GM20000 (cell line): ENCODE measurements at regions not wholly inside any gene's neighbourhood (a gene's known extent, or its start where the extent isn't known, plus 50 kb on each side); places are given as distances from the start of the nearest gene placed in this dataset.
"Not testable (repeated sequence)": the region's sequence is repeated elsewhere in the genome, so short reads cannot be mapped to it uniquely, and the experiment has no call there.

ENCODE experiments used
- DNase-seq: peaks from one replicate; pipeline ENCODE4 v3.0.0; 2012; ENCODE audit warnings: low spot score
- CTCF ChIP-seq: IDR thresholded peaks from 2 replicates; pipeline ENCODE4 v1.5.1; 2012; ENCODE audit warnings: mild to moderate bottlenecking, control low read depth; ENCODE audit errors: extremely low read depth, missing control alignments

DNA sequence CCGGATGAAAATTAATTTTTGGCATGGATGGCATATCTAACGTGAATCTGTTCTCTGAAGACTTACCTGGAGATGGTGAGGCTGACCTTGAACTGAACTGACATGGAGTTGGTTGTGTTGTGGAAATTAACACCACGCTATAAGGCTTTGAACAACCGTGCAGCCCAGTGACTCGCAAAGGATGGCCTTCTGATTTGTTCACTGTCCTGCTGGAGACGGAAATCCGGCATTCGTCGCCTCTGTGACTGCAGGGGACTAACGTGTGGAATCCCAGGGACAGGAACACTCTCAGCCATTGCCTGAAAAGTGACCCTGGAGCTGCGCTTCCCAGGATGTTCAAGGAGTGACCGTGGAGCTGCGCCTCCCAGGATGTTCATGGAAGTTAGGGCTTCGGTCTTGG is 100.3 kb downstream of the NPIPB11 start:
- TF ChIP-seq CTCF, result no peak

GRCh38 chr16:29305018-29305417 is 101.5 kb downstream of the NPIPB11 start:
- not testable (repeated sequence) for DNase-seq

More for the DNA sequence above, 100.3 kb downstream of the NPIPB11 start:
- DNase-seq, result no peak

- DNase-seq, result no peak
- no peak for TF ChIP-seq CTCF
Measured at GRCh38 chr16:29304251-29304650, 102.3 kb downstream of the NPIPB11 start.

DNA sequence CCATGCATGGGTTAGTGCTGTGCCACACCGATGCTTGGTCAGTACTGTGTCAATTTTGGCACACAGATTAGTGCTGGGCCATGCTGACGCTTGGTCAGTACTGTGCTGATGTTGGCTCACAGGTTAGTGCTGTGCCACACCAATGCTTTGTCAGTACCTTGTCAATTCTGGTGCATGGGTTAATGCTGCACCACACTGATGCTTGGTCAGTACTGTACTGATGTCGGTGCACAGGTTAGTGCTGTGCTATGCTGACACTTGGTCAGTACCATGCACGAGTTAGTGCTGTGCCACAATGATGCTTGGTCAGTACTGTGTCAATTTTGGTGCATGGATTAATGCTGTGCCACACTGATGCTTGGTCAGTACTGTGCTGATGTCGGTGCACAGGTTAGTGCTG is 103.0 kb downstream of the NPIPB11 start:
- no peak for DNase-seq
- TF ChIP-seq CTCF, result no peak

DNA sequence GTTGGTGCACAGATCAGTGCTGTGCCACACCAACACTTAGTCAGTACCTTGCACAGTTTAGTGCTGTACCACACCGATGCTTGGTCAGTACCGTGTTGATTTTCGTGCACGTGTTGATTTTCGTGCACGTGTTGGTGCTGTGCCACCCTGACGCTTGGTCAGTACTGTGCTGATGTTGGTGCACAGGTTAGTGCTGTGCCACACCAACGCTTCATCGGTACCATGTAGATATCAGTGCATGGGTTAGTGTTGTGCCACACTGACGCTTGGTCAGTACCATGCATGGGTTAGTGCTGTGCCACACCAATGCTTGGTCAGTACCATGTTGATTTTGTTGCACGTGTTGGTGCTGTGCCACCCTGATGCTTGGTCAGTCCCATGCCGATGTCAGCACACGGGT is 103.5 kb downstream of the NPIPB11 start:
- no peak for DNase-seq
- no peak for TF ChIP-seq CTCF

DNA sequence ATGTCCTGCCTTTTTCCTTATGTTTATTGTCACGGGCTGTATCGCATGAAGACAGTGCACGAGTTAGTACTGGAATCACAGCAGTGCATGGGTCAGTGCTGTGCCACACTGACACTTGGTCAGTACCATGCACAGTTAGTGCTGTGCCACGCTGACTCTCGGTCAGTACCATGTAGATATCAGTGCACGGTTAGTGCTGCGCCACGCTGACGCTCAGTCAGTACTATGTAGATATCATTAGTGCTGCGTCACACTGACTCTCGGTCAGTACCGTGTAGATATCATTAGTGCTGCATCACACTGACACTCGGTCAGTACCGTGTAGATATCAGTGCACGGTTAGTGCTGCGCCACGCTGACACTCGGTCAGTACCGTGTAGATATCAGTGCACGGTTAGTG is 104.1 kb downstream of the NPIPB11 start:
- not testable (repeated sequence) for DNase-seq

DNA sequence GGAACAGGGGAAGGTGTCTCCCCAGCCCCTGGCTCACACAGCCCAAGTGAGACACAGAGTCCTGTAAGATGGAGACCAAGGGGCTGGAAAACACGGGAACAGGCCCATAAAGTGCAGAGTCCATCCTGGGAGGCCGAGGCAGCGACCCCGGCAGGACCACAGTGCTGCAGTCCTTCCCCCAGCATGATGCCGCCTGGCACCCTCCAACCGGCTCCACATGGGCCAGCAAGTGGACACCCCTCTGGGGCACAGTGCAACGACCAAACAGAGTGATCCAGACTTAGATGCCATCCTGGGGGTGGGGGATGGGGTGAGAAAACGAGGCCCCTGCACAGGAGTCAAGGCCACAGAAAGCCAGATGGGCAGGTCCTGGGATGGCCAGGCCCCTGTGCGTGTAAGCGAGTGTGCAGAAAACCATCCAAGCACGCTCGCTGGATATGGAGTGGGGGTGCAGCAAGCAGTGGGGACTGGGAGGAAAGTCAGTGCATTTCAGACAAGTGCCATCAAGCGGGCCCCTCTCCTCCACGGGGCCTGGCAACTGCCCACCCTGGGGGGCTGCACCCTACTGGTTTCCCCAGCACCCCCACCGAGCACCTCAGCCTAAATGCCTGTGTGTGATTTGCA is 104.7 kb downstream of the NPIPB11 start:
- DNase-seq, result not testable (repeated sequence)

DNA sequence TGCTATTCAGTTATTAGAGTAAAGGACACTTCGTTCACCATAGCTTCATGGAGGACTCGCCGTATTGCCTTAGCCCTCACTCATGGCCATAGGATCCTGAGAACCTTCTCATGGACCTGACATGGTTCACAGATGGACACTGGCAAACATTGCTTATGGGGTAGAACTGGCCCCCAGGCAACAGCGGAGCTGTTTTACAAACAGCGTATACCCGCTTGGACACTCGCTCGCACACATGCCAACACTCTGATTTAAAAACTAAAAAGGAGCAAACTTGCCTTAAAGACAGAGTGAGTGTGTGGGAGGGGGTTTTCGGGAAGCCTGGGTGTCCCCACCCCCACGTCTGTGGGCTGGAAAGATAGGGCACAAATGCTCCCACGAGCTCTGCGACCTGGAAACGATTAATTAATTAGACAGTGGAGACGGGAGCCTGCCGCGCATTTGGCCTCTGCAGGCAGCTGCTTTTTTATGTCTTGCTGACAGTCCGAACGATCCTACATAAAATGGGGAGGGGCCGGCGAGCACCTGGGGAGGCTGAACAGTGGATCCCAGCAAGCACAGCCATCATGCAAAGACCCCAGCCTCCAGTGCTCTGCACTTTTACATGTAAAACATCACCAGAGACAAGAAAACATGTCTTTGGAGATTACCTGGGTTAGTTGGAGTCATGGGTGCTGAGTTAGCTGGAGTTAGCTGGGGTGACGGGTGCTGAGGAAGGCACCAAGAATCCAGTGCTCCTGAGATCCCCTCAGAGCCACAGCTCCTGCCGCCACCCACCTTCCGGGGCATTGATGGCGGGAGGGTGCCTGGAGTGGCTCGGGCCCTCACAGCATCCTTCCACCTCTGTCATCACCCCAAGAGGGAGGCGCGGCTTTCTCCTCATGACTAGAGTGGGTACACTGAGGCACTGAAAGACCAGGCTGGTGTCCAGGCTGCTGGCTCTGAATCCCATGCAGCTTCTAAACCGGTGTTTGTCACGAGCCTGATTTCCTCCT is 105.7 kb downstream of the NPIPB11 start:
- DNase-seq, result not testable (repeated sequence)

GRCh38 chr16:29300030-29300491 is 106.5 kb downstream of the NPIPB11 start:
- DNase-seq, result not testable (repeated sequence)

GRCh38 chr16:29298997-29299396 is 107.5 kb downstream of the NPIPB11 start:
- not testable (repeated sequence) for DNase-seq

- not testable (repeated sequence) for DNase-seq
Measured at GRCh38 chr16:29298307-29298706, 108.2 kb downstream of the NPIPB11 start.

- DNase-seq, result not testable (repeated sequence)
Measured at GRCh38 chr16:29297809-29298177, 108.7 kb downstream of the NPIPB11 start.

DNA sequence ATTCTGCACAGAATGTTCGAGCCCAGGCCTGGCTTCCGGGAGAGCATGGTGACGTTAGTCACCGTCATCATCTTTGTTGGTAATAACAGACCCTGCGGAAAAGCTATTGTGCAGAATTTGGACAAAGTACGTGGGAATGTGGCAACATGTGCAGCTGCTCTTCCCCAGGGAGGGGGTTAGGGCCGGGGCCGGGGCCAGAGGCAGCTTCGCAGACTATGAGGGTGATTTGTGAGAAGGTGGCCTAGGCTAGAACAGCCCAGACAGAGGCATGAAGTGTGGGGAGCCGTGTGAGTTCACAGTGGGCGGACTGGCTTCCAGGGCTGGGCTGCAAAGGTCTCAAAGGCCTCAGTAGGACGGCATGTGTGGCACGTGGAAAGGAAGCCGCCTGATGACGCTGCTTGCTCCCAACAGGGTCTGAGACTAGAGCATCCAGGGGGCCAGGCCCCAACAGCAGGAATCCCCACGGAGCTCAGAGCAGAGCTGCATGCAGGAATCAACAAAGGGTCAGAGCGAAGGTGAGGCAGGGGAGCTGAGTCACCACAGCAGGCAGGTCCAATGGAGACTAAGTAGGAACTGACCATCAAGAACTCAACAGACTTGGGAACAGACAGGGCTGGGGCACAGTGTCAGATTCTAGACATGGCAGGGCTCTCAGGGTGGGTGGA is 109.2 kb downstream of the NPIPB11 start:
- DNase-seq, result not testable (repeated sequence)

- not testable (repeated sequence) for DNase-seq
Measured at GRCh38 chr16:29296176-29296575, 110.3 kb downstream of the NPIPB11 start.
